Right atrium auricular region (tissue), 2 donors: ENCODE measurements at regions not wholly inside any gene's neighbourhood (a gene's known extent, or its start where the extent isn't known, plus 50 kb on each side); places are given as distances from the start of the nearest gene placed in this dataset.

Experiments
- DNase-seq: peaks from one replicate; pipeline ENCODE4 v3.0.0-alpha.2; 2019; ENCODE audit warnings: low spot score
- H3K27ac ChIP-seq, 2 donors: fragments of 200-600 bp; sonication (generic); 1 replicate in 1 of 2; 2 replicates in 1 of 2; pipeline ENCODE4 v1.5.1; 2016 to 2019
- H3K27me3 ChIP-seq, 2 donors: fragments of 200-600 bp; sonication (generic); one replicate each; pipeline versions ENCODE4 v1.5.1 to v1.6.0; 2017 to 2019
- H3K36me3 ChIP-seq: fragments of 200-600 bp; sonication (generic); one replicate; pipeline ENCODE4 v1.5.1; 2016
- H3K4me1 ChIP-seq, 2 donors: fragments of 200-600 bp; sonication (generic); one replicate each; pipeline versions ENCODE4 v1.5.1 to v1.6.0; 2017 to 2019
- H3K4me3 ChIP-seq, 2 donors: fragments of 200-600 bp; sonication (generic); 1 replicate in 1 of 2; 2 replicates in 1 of 2; pipeline ENCODE4 v1.5.1; 2017 to 2019; ENCODE audit warnings: mild to moderate bottlenecking in 1 of 2, moderate library complexity in 1 of 2
- H3K9me3 ChIP-seq, 2 donors: fragments of 200-600 bp; sonication (generic); one replicate each; pipeline ENCODE4 v1.5.1; 2019
- TF ChIP-seq, protein P1 (sequence below), 2 donors: fragments of 200-600 bp; sonication (generic); IDR thresholded peaks; one replicate each; pipeline ENCODE4 v1.5.1; 2019; ENCODE audit warnings: antibody characterized with exemption in 2 of 2

DNA sequence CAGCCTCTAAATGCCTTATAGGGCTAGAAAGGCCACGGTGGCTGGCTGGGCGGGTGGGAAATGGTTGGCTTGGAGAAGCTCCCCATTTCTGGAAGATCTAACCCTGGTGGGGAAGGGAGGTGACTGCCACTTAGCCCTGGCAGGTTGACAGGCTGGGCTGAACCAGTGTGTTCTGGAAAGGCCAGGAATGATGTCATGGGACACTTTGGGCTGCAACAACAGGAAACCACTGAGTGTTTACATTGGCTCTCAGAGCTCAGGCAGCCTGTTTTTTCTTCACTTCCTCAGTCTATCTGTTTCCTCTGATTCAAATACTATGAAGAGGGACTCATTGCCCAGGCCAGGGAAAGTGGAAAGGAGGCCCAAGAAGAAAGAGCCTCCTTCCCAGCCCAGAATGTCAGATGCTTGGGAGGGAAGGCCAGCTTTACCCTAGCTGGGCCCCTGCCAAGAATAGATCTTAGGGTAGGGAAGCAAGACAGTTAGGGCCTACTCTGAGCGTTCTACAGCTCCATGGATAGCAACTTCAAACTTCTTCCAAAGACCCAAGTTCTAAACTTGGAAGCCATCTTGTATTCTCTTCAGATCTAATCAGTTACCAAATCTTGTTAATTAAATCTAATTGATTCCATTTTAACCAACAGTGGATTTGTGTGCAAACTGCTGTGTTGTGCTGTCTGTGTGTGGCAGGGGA lies 65.8 kb upstream of the MSN start:
- TF ChIP-seq, protein P1, sequence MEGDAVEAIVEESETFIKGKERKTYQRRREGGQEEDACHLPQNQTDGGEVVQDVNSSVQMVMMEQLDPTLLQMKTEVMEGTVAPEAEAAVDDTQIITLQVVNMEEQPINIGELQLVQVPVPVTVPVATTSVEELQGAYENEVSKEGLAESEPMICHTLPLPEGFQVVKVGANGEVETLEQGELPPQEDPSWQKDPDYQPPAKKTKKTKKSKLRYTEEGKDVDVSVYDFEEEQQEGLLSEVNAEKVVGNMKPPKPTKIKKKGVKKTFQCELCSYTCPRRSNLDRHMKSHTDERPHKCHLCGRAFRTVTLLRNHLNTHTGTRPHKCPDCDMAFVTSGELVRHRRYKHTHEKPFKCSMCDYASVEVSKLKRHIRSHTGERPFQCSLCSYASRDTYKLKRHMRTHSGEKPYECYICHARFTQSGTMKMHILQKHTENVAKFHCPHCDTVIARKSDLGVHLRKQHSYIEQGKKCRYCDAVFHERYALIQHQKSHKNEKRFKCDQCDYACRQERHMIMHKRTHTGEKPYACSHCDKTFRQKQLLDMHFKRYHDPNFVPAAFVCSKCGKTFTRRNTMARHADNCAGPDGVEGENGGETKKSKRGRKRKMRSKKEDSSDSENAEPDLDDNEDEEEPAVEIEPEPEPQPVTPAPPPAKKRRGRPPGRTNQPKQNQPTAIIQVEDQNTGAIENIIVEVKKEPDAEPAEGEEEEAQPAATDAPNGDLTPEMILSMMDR (IDR thresholded peaks at IDR 0.05): no peak
- H3K27ac ChIP-seq: peak overlapping the region; percentile 80 to 85
- no peaks in the 10 kb centered on the region for H3K36me3 ChIP-seq
- no peaks in the 10 kb centered on the region for H3K9me3 ChIP-seq
- H3K4me1 ChIP-seq: peaks cover 0 to 31% of the 10 kb centered on the region in 2 donors
- H3K27me3 ChIP-seq: no peaks in the 10 kb centered on the region
- no peak overlapping the region for H3K4me3 ChIP-seq
- DNase-seq: peak; percentile 94

DNA sequence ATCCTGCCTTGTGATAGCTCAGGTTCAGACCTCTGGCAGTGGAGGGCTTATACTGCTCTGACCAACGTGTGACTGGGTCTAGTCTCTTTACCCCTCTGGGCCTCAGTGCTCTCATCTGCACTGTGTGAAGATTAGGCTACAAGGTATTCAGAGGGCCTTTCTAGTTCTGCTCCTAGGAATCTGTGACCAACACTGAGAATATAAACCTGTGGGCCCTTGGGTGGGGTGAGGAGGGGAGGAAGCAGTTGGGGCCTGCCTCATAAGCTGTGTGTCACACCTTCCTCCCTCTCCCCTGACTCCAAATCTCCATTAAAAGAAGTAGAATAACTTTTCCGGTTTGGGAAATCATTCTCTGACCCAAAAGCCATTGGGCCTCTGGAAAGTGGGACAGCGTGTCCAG lies 66.3 kb upstream of the MSN start:
- Histone ChIP-seq H3K4me1 (peaks cover 0 to 33% of the 10 kb centered on the region in 2 donors), H3K9me3 (no peaks in the 10 kb centered on the region), H3K4me3 (no peak overlapping the region), H3K27ac (peak overlapping the region; percentile 80 to 85), H3K36me3 (no peaks in the 10 kb centered on the region), H3K27me3 (no peaks in the 10 kb centered on the region)
- TF ChIP-seq, protein P1 (IDR thresholded peaks at IDR 0.05): no peak
- DNase-seq: no peak

DNA sequence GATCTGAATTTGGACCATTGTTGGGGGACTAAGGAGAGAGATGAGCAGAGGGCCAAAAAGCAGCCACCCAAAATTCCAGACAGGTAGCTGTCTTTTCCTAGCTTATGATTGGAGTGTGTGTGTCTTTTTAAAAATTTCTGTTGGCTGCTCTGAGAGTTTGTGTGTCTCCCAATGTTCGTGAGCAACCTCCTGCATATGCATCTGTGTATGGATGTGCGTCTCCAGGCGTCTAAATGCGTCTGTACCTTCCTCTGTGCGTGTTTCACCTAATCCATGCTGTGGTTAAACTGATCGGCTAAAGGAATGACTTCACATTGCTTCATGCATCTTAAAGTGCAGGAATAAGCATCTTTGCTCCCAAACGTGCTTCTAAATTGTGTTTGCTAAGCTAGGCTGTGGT lies 65.5 kb upstream of the LAS1L start:
- TF ChIP-seq, protein P1 (IDR thresholded peaks at IDR 0.05): no peak
- Histone ChIP-seq H3K36me3 (no peaks in the 10 kb centered on the region), H3K27ac (peak overlapping the region; percentile 80 to 85), H3K27me3 (no peaks in the 10 kb centered on the region), H3K4me1 (peaks cover 0 to 40% of the 10 kb centered on the region in 2 donors), H3K4me3 (no peak overlapping the region), H3K9me3 (no peaks in the 10 kb centered on the region)
- no peak for DNase-seq

DNA sequence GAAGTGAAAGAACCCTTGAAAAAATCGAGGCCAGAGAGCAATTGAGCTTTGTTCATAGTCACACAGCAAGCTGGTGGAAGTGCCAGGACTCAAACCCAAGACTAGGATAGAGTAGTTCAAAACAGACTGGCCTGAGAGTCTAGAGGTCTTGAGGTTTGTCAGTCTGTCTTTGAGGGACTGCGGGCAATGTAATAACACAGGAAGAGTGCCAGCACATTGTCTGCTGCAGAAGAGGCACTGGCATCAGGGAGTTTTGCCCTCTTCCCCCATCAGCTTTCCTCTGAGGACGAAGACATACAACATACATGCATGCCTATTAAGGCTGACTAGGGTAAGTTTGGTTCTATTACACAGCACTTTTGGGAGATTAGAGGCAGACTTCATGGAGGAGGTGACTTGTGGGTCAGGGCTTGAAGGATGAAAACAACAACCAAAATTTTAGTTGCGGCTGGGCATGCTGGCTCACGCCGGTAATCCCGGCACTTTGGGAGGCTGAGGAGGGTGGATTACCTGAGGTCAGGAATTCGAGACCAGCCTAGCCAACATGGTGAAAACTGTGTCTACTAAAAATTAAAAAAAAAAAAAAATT lies 64.1 kb upstream of the LAS1L start:
- Histone ChIP-seq H3K36me3 (no peaks in the 10 kb centered on the region), H3K27me3 (no peaks in the 10 kb centered on the region), H3K9me3 (no peaks in the 10 kb centered on the region), H3K4me1 (peaks cover 0 to 40% of the 10 kb centered on the region in 2 donors), H3K4me3 (no peak overlapping the region), H3K27ac (peak overlapping the region in 1 of 2 donors; percentile 87)
- DNase-seq: no peak
- TF ChIP-seq, protein P1 (IDR thresholded peaks at IDR 0.05): no peak

DNA sequence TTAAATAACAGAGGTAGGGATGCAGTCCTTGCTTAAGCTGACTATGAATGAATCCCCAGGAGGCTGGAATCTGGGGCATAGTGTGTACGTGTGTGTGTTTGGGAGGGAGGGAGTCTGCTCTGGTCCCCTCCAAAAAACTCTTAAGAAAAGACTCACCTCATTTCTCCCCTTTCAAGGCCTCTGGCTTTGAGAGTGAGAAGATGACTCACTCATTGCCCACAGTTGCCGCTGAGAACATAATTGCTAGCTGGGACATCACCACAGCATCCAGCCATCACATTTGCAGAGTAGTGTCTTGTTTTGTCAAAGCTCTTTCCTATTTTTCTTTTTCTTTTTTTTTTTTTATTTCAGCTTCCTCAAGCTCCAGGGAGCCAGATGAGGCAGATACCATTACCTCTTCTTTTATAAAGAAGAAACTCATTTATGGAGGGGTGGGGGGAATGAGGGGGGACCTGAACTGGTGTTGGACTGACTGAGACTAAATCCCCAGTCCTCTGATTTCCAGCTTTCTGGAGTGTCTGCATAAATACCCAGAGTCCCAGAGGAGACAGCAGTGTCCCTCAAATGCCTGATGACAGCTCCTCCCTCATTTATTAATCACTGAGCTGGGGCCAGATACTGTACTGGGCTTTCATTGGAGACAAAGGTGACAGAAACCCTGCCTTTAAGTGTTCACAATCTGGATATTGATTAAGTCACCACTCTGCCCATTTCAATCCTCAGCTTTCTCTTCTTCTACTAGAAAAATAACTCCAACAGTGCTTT lies 61.9 kb upstream of the LAS1L start:
- H3K27me3 ChIP-seq: no peaks in the 10 kb centered on the region
- no peaks in the 10 kb centered on the region for H3K9me3 ChIP-seq
- no peaks in the 10 kb centered on the region for H3K36me3 ChIP-seq
- no peak for DNase-seq
- no peak overlapping the region for H3K4me3 ChIP-seq
- TF ChIP-seq, protein P1 (IDR thresholded peaks at IDR 0.05): no peak
- peaks cover 0 to 24% of the 10 kb centered on the region in 2 donors for H3K4me1 ChIP-seq
- peak overlapping the region; percentile 75 to 87 for H3K27ac ChIP-seq
